Lung (tissue), 11 donors: ENCODE measurements at regions not wholly inside any gene's neighbourhood (a gene's known extent, or its start where the extent isn't known, plus 50 kb on each side); places are given as distances from the start of the nearest gene placed in this dataset.

Experiments used
- ATAC-seq: fragments of 200-7000 bp; cut with Tn5 transposase; one replicate; pipeline ENCODE4 v1.9.1; 2020; ENCODE audit warnings: moderate number of reproducible peaks; ENCODE audit not compliant: insufficient read depth, low FRiP score
- DNase-seq, 3 donors: peaks; one replicate each; pipeline ENCODE4 v3.0.0-alpha.2; 2013 to 2017
- H3K27ac ChIP-seq, 2 donors: one replicate each; pipeline ENCODE4 v1.5.1; 2013; ENCODE audit warnings: mild to moderate bottlenecking in 2 of 2, moderate library complexity in 2 of 2, control low read depth in 1 of 2, inconsistent platforms in 1 of 2, low read depth in 1 of 2, low read length in 1 of 2
- H3K27me3 ChIP-seq, 3 donors: one replicate each; pipeline ENCODE4 v1.5.1; 2013; ENCODE audit warnings: low read length in 2 of 3; ENCODE audit not compliant: control insufficient read depth in 3 of 3, insufficient read depth in 3 of 3
- H3K36me3 ChIP-seq, 4 donors: one replicate each; pipeline ENCODE4 v1.5.1; 2013; ENCODE audit warnings: low read length in 4 of 4, mild to moderate bottlenecking in 1 of 4, moderate library complexity in 1 of 4; ENCODE audit not compliant: control insufficient read depth in 4 of 4, insufficient read depth in 4 of 4
- H3K4me1 ChIP-seq, 5 donors: one replicate each; pipeline ENCODE4 v1.5.1; 2013; ENCODE audit warnings: low read length in 5 of 5, mild to moderate bottlenecking in 2 of 5, moderate library complexity in 1 of 5; ENCODE audit not compliant: control insufficient read depth in 5 of 5, insufficient read depth in 5 of 5
- H3K4me3 ChIP-seq: one replicate; pipeline ENCODE4 v1.5.1; 2013; ENCODE audit warnings: mild to moderate bottlenecking, control low read depth, moderate library complexity
- H3K9ac ChIP-seq, 2 donors: one replicate each; pipeline ENCODE4 v1.5.1; 2013; ENCODE audit warnings: low read length in 2 of 2, control low read depth in 1 of 2; ENCODE audit not compliant: insufficient read depth in 1 of 2
- H3K9me3 ChIP-seq, 4 donors: one replicate each; pipeline ENCODE4 v1.5.1; 2013; ENCODE audit warnings: low read length in 3 of 4, mild to moderate bottlenecking in 1 of 4, moderate library complexity in 1 of 4; ENCODE audit not compliant: control insufficient read depth in 4 of 4, insufficient read depth in 3 of 4
- CTCF ChIP-seq: IDR thresholded peaks from 2 replicates; pipeline ENCODE4 v1.5.1; 2012; ENCODE audit warnings: mild to moderate bottlenecking; ENCODE audit errors: control extremely low read depth, extremely low read depth
- WGBS, 2 donors: extraction: QIAGEN DNeasy Blood & Tissue Kit; methylation state at CpG; one replicate each; pipeline ENCODE4 v1.1.7; 2013; 5-methylcytosine and 5-hydroxymethylcytosine counted together
- donor health status: control.
- donor health status: control.
- donor health status: Bipolar disorder and iron deficiency.
- donor health status: healthy.
- donor health status: DM: yes; HTN: yes; CAD: no.

- Histone ChIP-seq H3K9me3 (no peaks in the 10 kb centered on the region), H3K4me3 (no peak overlapping the region), H3K36me3 (no peaks in the 10 kb centered on the region), H3K4me1 (no peaks in the 10 kb centered on the region), H3K27me3 (no peaks in the 10 kb centered on the region), H3K27ac (no peak overlapping the region), H3K9ac (no peak overlapping the region)
- no peak for ATAC-seq
- WGBS, 2 donors = 57 to 73% methylated on average over 1 of the region's 1 CpG
- no peak for DNase-seq
- TF ChIP-seq CTCF = no peak
These were observed 535.7 kb downstream of the COL11A1 start for GRCh38 chr1:102572637-102573036.

GRCh38 chr1:102566182-102566581, 542.1 kb downstream of the COL11A1 start:
- Histone ChIP-seq H3K4me1 (no peaks in the 10 kb centered on the region), H3K36me3 (no peaks in the 10 kb centered on the region), H3K9ac (no peak overlapping the region), H3K4me3 (no peak overlapping the region), H3K9me3 (no peaks in the 10 kb centered on the region), H3K27ac (no peak overlapping the region), H3K27me3 (no peaks in the 10 kb centered on the region)
- DNase-seq (no peak), ATAC-seq (no peak)
- TF ChIP-seq CTCF = no peak

GRCh38 chr1:102562380-102562779, 545.9 kb downstream of the COL11A1 start:
- no peak for ATAC-seq
- Histone ChIP-seq H3K4me3 (no peak overlapping the region), H3K27me3 (no peaks in the 10 kb centered on the region), H3K9ac (no peak overlapping the region), H3K4me1 (no peaks in the 10 kb centered on the region), H3K27ac (no peak overlapping the region), H3K36me3 (no peaks in the 10 kb centered on the region), H3K9me3 (no peaks in the 10 kb centered on the region)
- no peak for TF ChIP-seq CTCF
- 84 to 90% methylated on average over 1 of the region's 1 CpG for WGBS, 2 donors
- no peak for DNase-seq

- Histone ChIP-seq H3K9me3 (peaks cover 0 to 8% (median 0%) of the 10 kb centered on the region in 4 donors), H3K27ac (no peak overlapping the region), H3K27me3 (no peaks in the 10 kb centered on the region), H3K9ac (no peak overlapping the region), H3K4me3 (no peak overlapping the region), H3K4me1 (no peaks in the 10 kb centered on the region), H3K36me3 (no peaks in the 10 kb centered on the region)
- DNase-seq (peak in 2 of 3 donors; percentile 1), ATAC-seq (no peak)
- WGBS, 2 donors = 70 to 82% methylated on average over 2 of the region's 2 CpGs
- TF ChIP-seq CTCF = no peak
These were observed 554.1 kb upstream of the OLFM3 start for GRCh38 chr1:102550729-102551384.
